22Rv1 (cell line): ENCODE measurements at regions not wholly inside any gene's neighbourhood (a gene's known extent, or its start where the extent isn't known, plus 50 kb on each side); places are given as distances from the start of the nearest gene placed in this dataset.

ENCODE experiments used
- ZFX ChIP-seq: fragments of 450-650 bp; IDR thresholded peaks from 2 replicates; pipeline ENCODE4 v1.6.1; 2017; ENCODE audit warnings: antibody characterized with exemption, borderline replicate concordance
- TF ChIP-seq, protein P1 (sequence below): fragments of 450-650 bp; IDR thresholded peaks from 2 replicates; pipeline ENCODE4 v1.5.1; 2017; ENCODE audit warnings: mild to moderate bottlenecking

DNA sequence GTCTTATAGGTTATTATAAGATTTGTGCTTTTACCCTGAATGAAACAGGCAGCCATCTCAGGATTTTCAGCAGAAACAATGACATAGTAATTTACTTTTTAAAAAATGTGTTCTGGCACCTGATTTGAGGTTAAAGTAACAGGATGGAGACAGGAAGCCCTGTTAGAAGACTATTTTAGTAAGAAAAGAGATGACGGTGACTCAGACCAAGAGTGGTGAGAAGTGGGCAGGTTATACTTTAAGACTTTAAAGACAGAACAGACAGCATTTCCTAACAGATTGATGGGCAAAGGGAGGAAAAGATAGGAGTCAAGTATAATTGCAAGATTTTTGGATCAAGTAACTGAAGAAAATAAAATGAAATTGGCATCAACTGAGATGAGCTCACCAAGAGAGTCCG lies 436.8 kb upstream of the NR5A2 start:
- TF ChIP-seq, protein P1, sequence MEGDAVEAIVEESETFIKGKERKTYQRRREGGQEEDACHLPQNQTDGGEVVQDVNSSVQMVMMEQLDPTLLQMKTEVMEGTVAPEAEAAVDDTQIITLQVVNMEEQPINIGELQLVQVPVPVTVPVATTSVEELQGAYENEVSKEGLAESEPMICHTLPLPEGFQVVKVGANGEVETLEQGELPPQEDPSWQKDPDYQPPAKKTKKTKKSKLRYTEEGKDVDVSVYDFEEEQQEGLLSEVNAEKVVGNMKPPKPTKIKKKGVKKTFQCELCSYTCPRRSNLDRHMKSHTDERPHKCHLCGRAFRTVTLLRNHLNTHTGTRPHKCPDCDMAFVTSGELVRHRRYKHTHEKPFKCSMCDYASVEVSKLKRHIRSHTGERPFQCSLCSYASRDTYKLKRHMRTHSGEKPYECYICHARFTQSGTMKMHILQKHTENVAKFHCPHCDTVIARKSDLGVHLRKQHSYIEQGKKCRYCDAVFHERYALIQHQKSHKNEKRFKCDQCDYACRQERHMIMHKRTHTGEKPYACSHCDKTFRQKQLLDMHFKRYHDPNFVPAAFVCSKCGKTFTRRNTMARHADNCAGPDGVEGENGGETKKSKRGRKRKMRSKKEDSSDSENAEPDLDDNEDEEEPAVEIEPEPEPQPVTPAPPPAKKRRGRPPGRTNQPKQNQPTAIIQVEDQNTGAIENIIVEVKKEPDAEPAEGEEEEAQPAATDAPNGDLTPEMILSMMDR, result no peak
- TF ChIP-seq ZFX, result no peak
